ENCODE measurements at regions not wholly inside any gene's neighbourhood (a gene's known extent, or its start where the extent isn't known, plus 50 kb on each side); places are given as distances from the start of the nearest gene placed in this dataset.

GRCh38 chr14:27727251-27727770 is 1039.3 kb upstream of the FOXG1 start:
- TF ChIP-seq, protein P1, sequence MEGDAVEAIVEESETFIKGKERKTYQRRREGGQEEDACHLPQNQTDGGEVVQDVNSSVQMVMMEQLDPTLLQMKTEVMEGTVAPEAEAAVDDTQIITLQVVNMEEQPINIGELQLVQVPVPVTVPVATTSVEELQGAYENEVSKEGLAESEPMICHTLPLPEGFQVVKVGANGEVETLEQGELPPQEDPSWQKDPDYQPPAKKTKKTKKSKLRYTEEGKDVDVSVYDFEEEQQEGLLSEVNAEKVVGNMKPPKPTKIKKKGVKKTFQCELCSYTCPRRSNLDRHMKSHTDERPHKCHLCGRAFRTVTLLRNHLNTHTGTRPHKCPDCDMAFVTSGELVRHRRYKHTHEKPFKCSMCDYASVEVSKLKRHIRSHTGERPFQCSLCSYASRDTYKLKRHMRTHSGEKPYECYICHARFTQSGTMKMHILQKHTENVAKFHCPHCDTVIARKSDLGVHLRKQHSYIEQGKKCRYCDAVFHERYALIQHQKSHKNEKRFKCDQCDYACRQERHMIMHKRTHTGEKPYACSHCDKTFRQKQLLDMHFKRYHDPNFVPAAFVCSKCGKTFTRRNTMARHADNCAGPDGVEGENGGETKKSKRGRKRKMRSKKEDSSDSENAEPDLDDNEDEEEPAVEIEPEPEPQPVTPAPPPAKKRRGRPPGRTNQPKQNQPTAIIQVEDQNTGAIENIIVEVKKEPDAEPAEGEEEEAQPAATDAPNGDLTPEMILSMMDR (IDR thresholded peaks at IDR 0.05; ENCODE audit: insufficient read depth, low read depth, low read length): no peak
- no peak for TF ChIP-seq EZH2 (IDR thresholded peaks at IDR 0.05; ENCODE audit: insufficient read depth, low read length)
